K562 (cell line): ENCODE measurements at regions not wholly inside any gene's neighbourhood (a gene's known extent, or its start where the extent isn't known, plus 50 kb on each side); places are given as distances from the start of the nearest gene placed in this dataset.

Experiments used
- ATAC-seq: fragments of 200-7000 bp; cut with Tn5 transposase; 3 replicates; pipeline ENCODE4 v1.9.1; 2020; ENCODE audit warnings: moderate library complexity
- BruUV-seq: library from RNA; stranded (reverse); fragments of 400-500 nt; replicated peaks from 2 replicates; lab custom pipeline; 2021; lab: Mats Ljungman, UMichigan
- CTCF ChIA-PET: fragments of 300-600 bp; formaldehyde crosslinking; extraction: SDS; loops from one replicate; lab custom pipeline; 2021; ENCODE audit warnings: low intra/inter-chr PET ratio; lab: Yijun Ruan, JAX
- POLR2A ChIA-PET: fragments of 300-600, 350-650 bp; sonication (Branson Sonifier 250); formaldehyde crosslinking; extraction: SDS; loops from one replicate; lab custom pipeline; 2021; ENCODE audit warnings: antibody characterized with exemption, inconsistent platforms; lab: Yijun Ruan, JAX
- DNase-seq, 4 experiments: peaks; one replicate each; pipeline versions ENCODE4 v3.0.0 to v3.0.0-alpha.2; 2011 to 2018; ENCODE audit warnings: low spot score in 3 of 4, mixed read lengths in 3 of 4; ENCODE audit errors: extremely low read depth in 1 of 4
- FAIRE-seq: peaks from 2 replicates; lab custom pipeline; 2011; peaks lifted over from hg19 to GRCh38; lab: Jason Lieb, UNC
- H2AFZ ChIP-seq: 2 replicates; pipeline ENCODE4 v1.6.0; 2011; ENCODE audit warnings: low read depth, low read length, control low read depth, inconsistent platforms
- H3K27ac ChIP-seq: fragments of 200-600 bp; 3 replicates; pipeline ENCODE4 v1.8.0; 2011; ENCODE audit warnings: low read depth, mild to moderate bottlenecking, control low read depth, inconsistent platforms, low read length, moderate library complexity, mixed read lengths; ENCODE audit errors: extremely low read depth
- H3K27me3 ChIP-seq, 2 experiments: fragments of 300-600 bp in 1 of 2; 2 replicates in 1 of 2; 3 replicates in 1 of 2; pipeline versions ENCODE4 v1.6.0 to v1.8.0; 2011; ENCODE audit warnings: inconsistent platforms in 2 of 2, low read length in 2 of 2, mild to moderate bottlenecking in 1 of 2, mixed read lengths in 1 of 2, moderate library complexity in 1 of 2; ENCODE audit not compliant: control insufficient read depth in 2 of 2, insufficient read depth in 2 of 2
- H3K36me3 ChIP-seq: fragments of 300-600 bp; 3 replicates; pipeline ENCODE4 v1.8.0; 2011; ENCODE audit warnings: mild to moderate bottlenecking, low read length, inconsistent platforms; ENCODE audit not compliant: control insufficient read depth, insufficient read depth
- H3K4me1 ChIP-seq, 2 experiments: fragments of 200-600 bp in 1 of 2; replicated peaks in 1 of 2; 2 replicates in 1 of 2; 3 replicates in 1 of 2; pipeline versions ENCODE4 v1.5.1 to v1.8.0; 2011; ENCODE audit warnings: inconsistent platforms in 2 of 2, low read length in 2 of 2, mild to moderate bottlenecking in 1 of 2, mixed read lengths in 1 of 2, moderate library complexity in 1 of 2; ENCODE audit not compliant: control insufficient read depth in 2 of 2, insufficient read depth in 2 of 2
- H3K4me2 ChIP-seq: 2 replicates; pipeline ENCODE4 v1.6.1; 2011; ENCODE audit warnings: low read length, control low read depth, inconsistent platforms, mixed read lengths; ENCODE audit not compliant: insufficient read depth
- H3K4me3 ChIP-seq: fragments of 200-600 bp; sonication (generic), shearing (Covaris generic); 2 replicates; pipeline ENCODE4 v1.5.1; 2016; ENCODE audit warnings: control low read depth, inconsistent platforms
- H3K79me2 ChIP-seq: fragments of 200-600 bp; 3 replicates; pipeline ENCODE4 v1.8.0; 2011; ENCODE audit warnings: low read length, inconsistent platforms; ENCODE audit not compliant: control insufficient read depth, insufficient read depth
- H3K9ac ChIP-seq, 2 experiments: 2 replicates each; pipeline versions ENCODE4 v1.6.0 to v1.6.1; 2011; ENCODE audit warnings: low read depth in 2 of 2, low read length in 2 of 2, control low read depth in 1 of 2, inconsistent platforms in 1 of 2, mild to moderate bottlenecking in 1 of 2, mixed read lengths in 1 of 2; ENCODE audit not compliant: insufficient read depth in 1 of 2
- H3K9me1 ChIP-seq: one replicate; pipeline ENCODE4 v1.6.0; 2011; ENCODE audit warnings: inconsistent platforms, mild to moderate bottlenecking, low read length, moderate library complexity; ENCODE audit not compliant: control insufficient read depth, insufficient read depth
- H3K9me3 ChIP-seq: replicated peaks from 2 replicates; pipeline ENCODE4 v1.5.1; 2011; ENCODE audit warnings: low read depth, low read length, inconsistent platforms; ENCODE audit not compliant: control insufficient read depth, insufficient read depth
- H4K20me1 ChIP-seq: replicated peaks from 2 replicates; pipeline ENCODE4 v1.6.1; 2011; ENCODE audit warnings: low read length, inconsistent platforms, mixed read lengths; ENCODE audit not compliant: control insufficient read depth, insufficient read depth
- FOXA1 ChIP-seq: fragments of 450-650 bp; IDR thresholded peaks from 2 replicates; pipeline ENCODE4 v1.6.1; 2016; ENCODE audit warnings: mild to moderate bottlenecking, borderline replicate concordance
- FOXA3 ChIP-seq, 2 experiments: fragments of 450-650 bp in 1 of 2; sonication (generic) in 1 of 2; formaldehyde crosslinking; IDR thresholded peaks in 1 of 2; conservative IDR thresholded peaks in 1 of 2; 2 replicates each; pipeline versions ENCODE4 v1.4.0 to v1.8.0; 2020 to 2022; ENCODE audit warnings: mild to moderate bottlenecking in 2 of 2, missing genetic modification reagents in 1 of 2
- LEF1 ChIP-seq: fragments of 450-650 bp; IDR thresholded peaks from 2 replicates; pipeline ENCODE4 v1.6.1; 2016; ENCODE audit warnings: mild to moderate bottlenecking
- MCM7 ChIP-seq, 2 experiments: fragments of 450-650 bp; IDR thresholded peaks; 2 replicates each; pipeline ENCODE4 v1.6.1; 2016 to 2018
- POLR2AphosphoS2 ChIP-seq: IDR thresholded peaks from 2 replicates; pipeline ENCODE4 v1.6.1; 2012; ENCODE audit warnings: low read length, improper control_type of control experiment
- POLR2AphosphoS5 ChIP-seq: IDR thresholded peaks from 2 replicates; pipeline ENCODE4 v1.6.1; 2011; ENCODE audit warnings: mild to moderate bottlenecking, low read depth, low read length, moderate library complexity; ENCODE audit not compliant: control insufficient read depth, insufficient read depth
- SMAD3 ChIP-seq: fragments of 450-650 bp; formaldehyde crosslinking; conservative IDR thresholded peaks from 2 replicates; pipeline ENCODE4 v1.4.0; 2020; ENCODE audit warnings: mild to moderate bottlenecking
- TAF9B ChIP-seq: fragments of 450-650 bp; IDR thresholded peaks from 2 replicates; pipeline ENCODE4 v1.6.1; 2018; ENCODE audit warnings: mild to moderate bottlenecking; ENCODE audit not compliant: partially characterized antibody
- TEAD1 ChIP-seq, 2 experiments: fragments of 450-650 bp in 1 of 2; sonication (generic) in 1 of 2; formaldehyde crosslinking; IDR thresholded peaks; 2 replicates each; pipeline versions ENCODE4 v1.4.0 to v1.8.0; 2020 to 2022; ENCODE audit warnings: mild to moderate bottlenecking in 2 of 2, missing genetic modification reagents in 1 of 2
- WHSC1 ChIP-seq: IDR thresholded peaks from one replicate; pipeline ENCODE4 v1.6.1; 2012; ENCODE audit warnings: low read length, control low read depth, inconsistent platforms
- YBX1 ChIP-seq: fragments of 450-650 bp; IDR thresholded peaks from 2 replicates; pipeline ENCODE4 v1.7.1; 2016; ENCODE audit warnings: mild to moderate bottlenecking
- ZNF184 ChIP-seq: sonication (generic); formaldehyde crosslinking; IDR thresholded peaks from 2 replicates; pipeline ENCODE4 v1.5.0; 2020; ENCODE audit warnings: missing genetic modification reagents
- ZNF644 ChIP-seq: fragments of 200-800 bp; sonication (Bioruptor generic); IDR thresholded peaks from 2 replicates; pipeline ENCODE4 v1.6.1; 2016; ENCODE audit warnings: low read depth, missing genetic modification characterization, missing compliant biosample characterization
- WGBS: fragments of 100-300 bp; shearing (Covaris generic); methylation state at CpG from one replicate; pipeline ENCODE4 v1.1.6; 2016; ENCODE audit warnings: low coverage, mixed read lengths; ENCODE audit not compliant: insufficient coverage; ENCODE audit errors: missing lambda C conversion rate; 5-methylcytosine and 5-hydroxymethylcytosine counted together
- in situ Hi-C: fragments of 300-500 bp; cut with MboI; formaldehyde crosslinking; loops from 4 replicates; pipeline ENCODE4 v1.15.0; 2018; ENCODE audit warnings: inconsistent platforms, mixed read lengths
- intact Hi-C: fragments of 100-400 bp; cut with micrococcal nuclease; formaldehyde crosslinking; loops from 2 replicates; pipeline ENCODE4 v1.14.2; 2022
- TF ChIP-seq, protein P1 (sequence below): fragments of 450-650 bp; formaldehyde crosslinking; IDR thresholded peaks from 2 replicates; pipeline ENCODE4 v1.4.0; 2022; ENCODE audit warnings: missing genetic modification characterization
- TF ChIP-seq, protein P2 (sequence below): fragments of 450-650 bp; IDR thresholded peaks from 2 replicates; pipeline ENCODE4 v1.6.1; 2017; ENCODE audit warnings: mild to moderate bottlenecking, moderate library complexity

DNA sequence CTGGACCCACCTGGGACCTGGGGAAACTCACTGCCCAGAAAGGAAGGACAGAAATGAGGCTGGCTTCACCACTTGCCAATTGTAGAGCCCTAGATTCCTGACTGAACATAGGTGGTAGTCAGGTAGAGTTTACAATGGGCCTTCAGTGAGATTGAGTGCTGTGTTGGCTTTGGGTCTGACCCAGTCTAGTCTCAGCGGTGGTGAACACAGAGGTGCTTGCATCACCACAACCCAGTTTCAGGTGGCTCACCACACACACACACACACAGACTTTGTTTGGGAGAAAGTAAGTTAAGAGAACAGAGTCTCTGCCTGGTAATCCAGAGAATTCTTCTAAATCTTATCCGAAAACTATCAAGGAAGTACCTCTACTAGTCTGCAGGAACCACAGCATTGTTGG is 266.1 kb upstream of the EPHA7 start (continued):
- TF ChIP-seq, protein P1, sequence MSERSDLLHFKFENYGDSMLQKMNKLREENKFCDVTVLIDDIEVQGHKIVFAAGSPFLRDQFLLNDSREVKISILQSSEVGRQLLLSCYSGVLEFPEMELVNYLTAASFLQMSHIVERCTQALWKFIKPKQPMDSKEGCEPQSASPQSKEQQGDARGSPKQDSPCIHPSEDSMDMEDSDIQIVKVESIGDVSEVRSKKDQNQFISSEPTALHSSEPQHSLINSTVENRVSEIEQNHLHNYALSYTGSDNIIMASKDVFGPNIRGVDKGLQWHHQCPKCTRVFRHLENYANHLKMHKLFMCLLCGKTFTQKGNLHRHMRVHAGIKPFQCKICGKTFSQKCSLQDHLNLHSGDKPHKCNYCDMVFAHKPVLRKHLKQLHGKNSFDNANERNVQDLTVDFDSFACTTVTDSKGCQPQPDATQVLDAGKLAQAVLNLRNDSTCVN (CRISPR knock-in tag): no peak
- TF ChIP-seq TEAD1 (CRISPR knock-in tag; IDR thresholded peaks at IDR 0.05) (no peak), TAF9B (no peak), POLR2AphosphoS2 (no peak)

DNA sequence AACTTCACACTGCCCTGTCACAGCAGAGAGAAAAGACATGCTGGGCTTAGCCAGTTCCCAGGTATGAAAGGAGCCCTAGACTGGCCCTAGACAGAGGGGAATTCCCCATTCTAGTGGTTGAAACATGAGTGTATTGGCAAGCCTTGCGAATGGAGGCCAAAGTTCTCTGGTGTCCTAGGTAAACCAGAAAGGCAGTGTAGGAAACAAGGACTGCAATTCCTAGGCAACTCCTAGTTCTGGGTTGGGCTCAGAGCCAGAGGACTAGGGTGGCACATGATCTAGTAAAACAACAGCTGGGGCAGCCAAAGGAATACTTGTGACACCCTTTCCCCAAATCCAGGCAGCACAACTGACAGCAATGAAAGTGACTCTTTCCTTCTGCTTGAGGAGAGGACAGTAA is 265.0 kb upstream of the EPHA7 start:
- Histone ChIP-seq H3K79me2 (no peaks in the 10 kb centered on the region), H4K20me1 (no peaks in the 10 kb centered on the region), H3K4me3 (no peak overlapping the region), H3K27me3 (no peaks in the 10 kb centered on the region), H3K36me3 (no peaks in the 10 kb centered on the region), H3K9ac (no peak overlapping the region), H3K4me2 (no peak overlapping the region), H3K9me3 (no peaks in the 10 kb centered on the region), H3K4me1 (no peaks in the 10 kb centered on the region), H3K9me1 (no peaks in the 10 kb centered on the region), H3K27ac (no peak overlapping the region), H2AFZ (no peak overlapping the region)
- in situ Hi-C loops: no loop called here
- ChIA-PET POLR2A (no interaction called here), CTCF (no interaction called here)
- 0% methylated on average over 1 of the region's 1 CpG for WGBS
- TF ChIP-seq FOXA1: no peak
- TF ChIP-seq LEF1: no peak
- TF ChIP-seq POLR2AphosphoS5: no peak
- TF ChIP-seq MCM7 (IDR thresholded peaks at IDR 0.05): no peak
- TF ChIP-seq ZNF184: no peak
- no peak for TF ChIP-seq YBX1
- no peak for TF ChIP-seq WHSC1
- no peak for TF ChIP-seq SMAD3 (CRISPR knock-in tag)
- TF ChIP-seq, protein P2, sequence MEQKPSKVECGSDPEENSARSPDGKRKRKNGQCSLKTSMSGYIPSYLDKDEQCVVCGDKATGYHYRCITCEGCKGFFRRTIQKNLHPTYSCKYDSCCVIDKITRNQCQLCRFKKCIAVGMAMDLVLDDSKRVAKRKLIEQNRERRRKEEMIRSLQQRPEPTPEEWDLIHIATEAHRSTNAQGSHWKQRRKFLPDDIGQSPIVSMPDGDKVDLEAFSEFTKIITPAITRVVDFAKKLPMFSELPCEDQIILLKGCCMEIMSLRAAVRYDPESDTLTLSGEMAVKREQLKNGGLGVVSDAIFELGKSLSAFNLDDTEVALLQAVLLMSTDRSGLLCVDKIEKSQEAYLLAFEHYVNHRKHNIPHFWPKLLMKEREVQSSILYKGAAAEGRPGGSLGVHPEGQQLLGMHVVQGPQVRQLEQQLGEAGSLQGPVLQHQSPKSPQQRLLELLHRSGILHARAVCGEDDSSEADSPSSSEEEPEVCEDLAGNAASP: no peak
- TF ChIP-seq FOXA3 (CRISPR knock-in tag; conservative IDR thresholded peaks at IDR 0.05 in 1 of 2, IDR thresholded peaks at IDR 0.05 in 1 of 2): no peak
- no peak for TF ChIP-seq ZNF644 (tag)
- no peak for FAIRE-seq
- no peak for ATAC-seq
- intact Hi-C loops: no loop called here
- DNase-seq: no peak
- BruUV-seq: no TSS peak
